Neural cell (in vitro differentiated cells): ENCODE measurements at regions not wholly inside any gene's neighbourhood (a gene's known extent, or its start where the extent isn't known, plus 50 kb on each side); places are given as distances from the start of the nearest gene placed in this dataset.

ENCODE experiments used
- H2AFZ ChIP-seq: fragments of 200-600, 300-800 bp; sonication (generic), shearing (Covaris generic); 2 replicates; pipeline ENCODE4 v1.6.0; 2014; ENCODE audit warnings: low read depth, mild to moderate bottlenecking, antibody characterized with exemption, low read length, moderate library complexity
- H3F3A ChIP-seq: fragments of 200-600 bp; shearing (Covaris generic); 2 replicates; pipeline ENCODE4 v1.6.1; 2016; ENCODE audit warnings: mild to moderate bottlenecking, moderate library complexity, mixed read lengths, antibody characterized with exemption, low read length; ENCODE audit not compliant: insufficient read depth, poor library complexity, severe bottlenecking
- H3K27ac ChIP-seq: fragments of 200-600, 300-800 bp; sonication (generic), shearing (Covaris generic); 2 replicates; pipeline ENCODE4 v1.5.1; 2014; ENCODE audit warnings: mild to moderate bottlenecking, low read length, moderate library complexity
- H3K27me3 ChIP-seq: fragments of 300-800, 200-600 bp; sonication (generic), shearing (Covaris generic); 2 replicates; pipeline ENCODE4 v1.6.0; 2014; ENCODE audit warnings: mild to moderate bottlenecking, low read depth, low read length, moderate library complexity; ENCODE audit not compliant: insufficient read depth
- H3K36me3 ChIP-seq: fragments of 300-800, 200-600 bp; sonication (generic), shearing (Covaris generic); 2 replicates; pipeline ENCODE4 v1.5.1; 2014; ENCODE audit warnings: mild to moderate bottlenecking, antibody characterized with exemption, low read length, moderate library complexity; ENCODE audit not compliant: insufficient read depth
- H3K4me2 ChIP-seq: fragments of 300-800, 200-600 bp; sonication (generic), shearing (Covaris generic); 2 replicates; pipeline ENCODE4 v1.6.0; 2014; ENCODE audit warnings: mild to moderate bottlenecking, low read length
- H3K4me3 ChIP-seq: fragments of 300-800, 200-600 bp; sonication (generic), shearing (Covaris generic); 2 replicates; pipeline ENCODE4 v1.5.1; 2014; ENCODE audit warnings: mild to moderate bottlenecking, low read length, moderate library complexity
- H3K79me2 ChIP-seq: fragments of 200-600 bp; shearing (Covaris generic); replicated peaks from 2 replicates; pipeline ENCODE4 v1.6.0; 2014; ENCODE audit warnings: mild to moderate bottlenecking, low read length, moderate library complexity; ENCODE audit not compliant: insufficient read depth
- H3K9ac ChIP-seq: fragments of 300-800, 200-600 bp; sonication (generic), shearing (Covaris generic); 2 replicates; pipeline ENCODE4 v1.6.1; 2016; ENCODE audit warnings: mild to moderate bottlenecking, low read length, mixed read lengths
- H3K9me2 ChIP-seq: fragments of 200-600 bp; shearing (Covaris generic); 2 replicates; pipeline ENCODE4 v1.6.1; 2016; ENCODE audit warnings: mild to moderate bottlenecking, low read length, mixed read lengths; ENCODE audit not compliant: insufficient read depth
- H3K9me3 ChIP-seq: fragments of 200-600, 300-800 bp; sonication (generic), shearing (Covaris generic); 2 replicates; pipeline ENCODE4 v1.6.1; 2016; ENCODE audit warnings: mild to moderate bottlenecking, mixed run types, low read length, moderate library complexity, mixed read lengths
- H4K20me1 ChIP-seq: fragments of 200-600 bp; shearing (Covaris generic); 2 replicates; pipeline ENCODE4 v1.6.1; 2016; ENCODE audit warnings: mild to moderate bottlenecking, mixed run types; ENCODE audit not compliant: insufficient read depth
- CTCF ChIP-seq: fragments of 450-650 bp; IDR thresholded peaks from 2 replicates; pipeline ENCODE4 v1.5.1; 2014; ENCODE audit warnings: antibody characterized with exemption, mild to moderate bottlenecking, moderate library complexity; ENCODE audit not compliant: poor library complexity, severe bottlenecking
- EP300 ChIP-seq: fragments of 450-650 bp; conservative IDR thresholded peaks from 2 replicates; pipeline ENCODE4 v1.6.1; 2014; ENCODE audit warnings: antibody characterized with exemption, mild to moderate bottlenecking, moderate library complexity; ENCODE audit not compliant: poor library complexity, severe bottlenecking
- EZH2 ChIP-seq: fragments of 200-600, 300-800 bp; shearing (Covaris generic), sonication (generic); IDR thresholded peaks from 2 replicates; pipeline ENCODE4 v1.6.1; 2014; ENCODE audit warnings: antibody characterized with exemption, low read length, borderline replicate concordance, mild to moderate bottlenecking; ENCODE audit not compliant: insufficient read depth, poor library complexity, severe bottlenecking
- MXI1 ChIP-seq: fragments of 450-650 bp; conservative IDR thresholded peaks from 2 replicates; pipeline ENCODE4 v1.6.1; 2014; ENCODE audit warnings: antibody characterized with exemption, mild to moderate bottlenecking; ENCODE audit not compliant: poor library complexity, severe bottlenecking
- POLR2AphosphoS5 ChIP-seq: IDR thresholded peaks from 2 replicates; pipeline ENCODE4 v1.6.1; 2012
- RAD21 ChIP-seq: fragments of 450-650 bp; conservative IDR thresholded peaks from 2 replicates; pipeline ENCODE4 v1.6.1; 2014; ENCODE audit warnings: antibody characterized with exemption, mild to moderate bottlenecking, moderate library complexity
- REST ChIP-seq: IDR thresholded peaks from 2 replicates; pipeline ENCODE4 v1.6.1; 2012; ENCODE audit warnings: borderline replicate concordance
- SMC3 ChIP-seq: fragments of 450-650 bp; conservative IDR thresholded peaks from 2 replicates; pipeline ENCODE4 v1.6.1; 2014; ENCODE audit warnings: antibody characterized with exemption, mild to moderate bottlenecking, moderate library complexity; ENCODE audit not compliant: poor library complexity
- TAF1 ChIP-seq: IDR thresholded peaks from 2 replicates; pipeline ENCODE4 v1.6.1; 2012; ENCODE audit warnings: low read depth

GRCh38 chr2:42847596-42848151, 55.3 kb upstream of the HAAO start:
- H3K79me2 ChIP-seq, result no peaks in the 10 kb centered on the region
- H3K9me2 ChIP-seq, result no peaks in the 10 kb centered on the region
- no peak overlapping the region for H3K9ac ChIP-seq
- H3K4me3 ChIP-seq, result no peak overlapping the region
- no peaks in the 10 kb centered on the region for H3K9me3 ChIP-seq
- H2AFZ ChIP-seq, result no peak overlapping the region
- H3K27ac ChIP-seq, result no peak overlapping the region
- no peak overlapping the region for H3K4me2 ChIP-seq
- no peaks in the 10 kb centered on the region for H3K27me3 ChIP-seq
- no peaks in the 10 kb centered on the region for H4K20me1 ChIP-seq
- no peaks in the 10 kb centered on the region for H3K36me3 ChIP-seq
- H3F3A ChIP-seq, result no peaks in the 10 kb centered on the region
- TF ChIP-seq REST (no peak), RAD21 (no peak), CTCF (no peak), EP300 (no peak), POLR2AphosphoS5 (no peak)

GRCh38 chr2:42846932-42847595, 54.7 kb upstream of the HAAO start:
- H3K79me2 ChIP-seq, result no peaks in the 10 kb centered on the region
- H2AFZ ChIP-seq, result no peak overlapping the region
- H3F3A ChIP-seq, result no peaks in the 10 kb centered on the region
- no peaks in the 10 kb centered on the region for H3K36me3 ChIP-seq
- no peaks in the 10 kb centered on the region for H3K27me3 ChIP-seq
- H3K9me3 ChIP-seq, result no peaks in the 10 kb centered on the region
- H4K20me1 ChIP-seq, result no peaks in the 10 kb centered on the region
- H3K4me2 ChIP-seq, result no peak overlapping the region
- no peak overlapping the region for H3K9ac ChIP-seq
- TF ChIP-seq REST (no peak), EP300 (no peak), POLR2AphosphoS5 (no peak), RAD21 (no peak), TAF1 (no peak), EZH2 (no peak), CTCF (no peak), SMC3 (no peak), MXI1 (no peak)
- H3K4me3 ChIP-seq, result no peak overlapping the region
- H3K9me2 ChIP-seq, result no peaks in the 10 kb centered on the region
- no peak overlapping the region for H3K27ac ChIP-seq
